ENCODE measurements at regions not wholly inside any gene's neighbourhood (a gene's known extent, or its start where the extent isn't known, plus 50 kb on each side); places are given as distances from the start of the nearest gene placed in this dataset.

- Histone ChIP-seq H3K4me3 (no peak overlapping the region), H3F3A (ENCODE audit: insufficient read depth) (no peaks in the 10 kb centered on the region), H3K9ac (no peak overlapping the region), H3K9me2 (ENCODE audit: insufficient read depth) (no peaks in the 10 kb centered on the region), H3K9me3 (ENCODE audit: low read depth) (no peaks in the 10 kb centered on the region), H3K27ac (no peak overlapping the region), H3K27me3 (replicated peaks; ENCODE audit: insufficient read depth) (no peaks in the 10 kb centered on the region), H3K36me3 (ENCODE audit: low read depth) (no peaks in the 10 kb centered on the region), H3K79me2 (ENCODE audit: insufficient read depth) (no peaks in the 10 kb centered on the region), H3K4me2 (ENCODE audit: unreplicated experiment) (no peak overlapping the region), H4K20me1 (ENCODE audit: insufficient read depth) (no peaks in the 10 kb centered on the region), H2AFZ (no peak overlapping the region), H3K4me1 (ENCODE audit: insufficient read depth) (no peaks in the 10 kb centered on the region)
- DNase-seq = no peak
- TF ChIP-seq EZH2phosphoT487 (IDR thresholded peaks at IDR 0.05; ENCODE audit: insufficient read depth, low read depth) (no peak), EZH2 (IDR thresholded peaks at IDR 0.05; ENCODE audit: insufficient read depth, poor library complexity, severe bottlenecking) (no peak)
- in situ Hi-C loops (cut with MboI) = no loop called here
- WGBS, 2 experiments (ENCODE audit: low coverage in 1 of 2, low lambda C conversion rate in 2 of 2, missing lambda C conversion rate in 2 of 2) = 28 to 34% methylated on average over 6 of the region's 6 CpGs
Observed at GRCh38 chr14:98415766-98416165, 856.2 kb downstream of the BCL11B start.

- Histone ChIP-seq H3K27ac (no peak overlapping the region), H3K79me2 (ENCODE audit: insufficient read depth) (no peaks in the 10 kb centered on the region), H3K9ac (no peak overlapping the region), H4K20me1 (ENCODE audit: insufficient read depth) (no peaks in the 10 kb centered on the region), H3K36me3 (ENCODE audit: low read depth) (no peaks in the 10 kb centered on the region), H3K4me3 (no peak overlapping the region), H3K27me3 (replicated peaks; ENCODE audit: insufficient read depth) (no peaks in the 10 kb centered on the region), H3K4me2 (ENCODE audit: unreplicated experiment) (no peak overlapping the region), H3K4me1 (ENCODE audit: insufficient read depth) (no peaks in the 10 kb centered on the region), H3K9me3 (ENCODE audit: low read depth) (no peaks in the 10 kb centered on the region), H3F3A (ENCODE audit: insufficient read depth) (no peaks in the 10 kb centered on the region), H2AFZ (no peak overlapping the region), H3K9me2 (ENCODE audit: insufficient read depth) (no peaks in the 10 kb centered on the region)
- DNase-seq = no peak
- in situ Hi-C loops (cut with MboI) = no loop called here
- no peak for TF ChIP-seq EZH2phosphoT487 (IDR thresholded peaks at IDR 0.05; ENCODE audit: insufficient read depth, low read depth)
- no peak for TF ChIP-seq EZH2 (IDR thresholded peaks at IDR 0.05; ENCODE audit: insufficient read depth, poor library complexity, severe bottlenecking)
- WGBS, 2 experiments (ENCODE audit: low coverage in 1 of 2, low lambda C conversion rate in 2 of 2, missing lambda C conversion rate in 2 of 2) = 57 to 58% methylated on average over 15 of the region's 15 CpGs
Observed at GRCh38 chr14:98417001-98417400, 855.0 kb downstream of the BCL11B start.

GRCh38 chr14:98428483-98428994 lies 843.5 kb downstream of the BCL11B start:
- DNase-seq = no peak
- Histone ChIP-seq H3K36me3 (ENCODE audit: low read depth) (no peaks in the 10 kb centered on the region), H3K9ac (no peak overlapping the region), H3K27me3 (replicated peaks; ENCODE audit: insufficient read depth) (no peaks in the 10 kb centered on the region), H3K4me3 (no peak overlapping the region), H3K4me1 (ENCODE audit: insufficient read depth) (no peaks in the 10 kb centered on the region), H3K79me2 (ENCODE audit: insufficient read depth) (no peaks in the 10 kb centered on the region), H3K9me2 (ENCODE audit: insufficient read depth) (no peaks in the 10 kb centered on the region), H3F3A (ENCODE audit: insufficient read depth) (no peaks in the 10 kb centered on the region), H4K20me1 (ENCODE audit: insufficient read depth) (no peaks in the 10 kb centered on the region), H3K4me2 (ENCODE audit: unreplicated experiment) (no peak overlapping the region), H3K27ac (no peak overlapping the region), H2AFZ (no peak overlapping the region), H3K9me3 (ENCODE audit: low read depth) (no peaks in the 10 kb centered on the region)
- WGBS, 2 experiments (ENCODE audit: low coverage in 1 of 2, low lambda C conversion rate in 2 of 2, missing lambda C conversion rate in 2 of 2) = 23 to 28% methylated on average over 2 of the region's 2 CpGs
- TF ChIP-seq EZH2phosphoT487 (IDR thresholded peaks at IDR 0.05; ENCODE audit: insufficient read depth, low read depth) (no peak), EZH2 (IDR thresholded peaks at IDR 0.05; ENCODE audit: insufficient read depth, poor library complexity, severe bottlenecking) (no peak)
- in situ Hi-C loops (cut with MboI) = no loop called here

GRCh38 chr14:98433436-98433835 lies 838.6 kb downstream of the BCL11B start:
- Histone ChIP-seq H3K27ac (no peak overlapping the region), H4K20me1 (ENCODE audit: insufficient read depth) (no peaks in the 10 kb centered on the region), H3F3A (ENCODE audit: insufficient read depth) (no peaks in the 10 kb centered on the region), H3K4me3 (no peak overlapping the region), H3K4me1 (ENCODE audit: insufficient read depth) (no peaks in the 10 kb centered on the region), H3K9ac (no peak overlapping the region), H3K36me3 (ENCODE audit: low read depth) (no peaks in the 10 kb centered on the region), H3K9me3 (ENCODE audit: low read depth) (peaks cover 3% of the 10 kb centered on the region), H3K4me2 (ENCODE audit: unreplicated experiment) (no peak overlapping the region), H3K27me3 (replicated peaks; ENCODE audit: insufficient read depth) (no peaks in the 10 kb centered on the region), H3K9me2 (ENCODE audit: insufficient read depth) (no peaks in the 10 kb centered on the region), H2AFZ (no peak overlapping the region), H3K79me2 (ENCODE audit: insufficient read depth) (no peaks in the 10 kb centered on the region)
- TF ChIP-seq EZH2 (IDR thresholded peaks at IDR 0.05; ENCODE audit: insufficient read depth, poor library complexity, severe bottlenecking) (no peak), EZH2phosphoT487 (IDR thresholded peaks at IDR 0.05; ENCODE audit: insufficient read depth, low read depth) (no peak)
- 3 to 7% methylated on average over 4 of the region's 4 CpGs for WGBS, 2 experiments (ENCODE audit: low coverage in 1 of 2, low lambda C conversion rate in 2 of 2, missing lambda C conversion rate in 2 of 2)
- in situ Hi-C loops (cut with MboI) = no loop called here
- DNase-seq = no peak

DNA sequence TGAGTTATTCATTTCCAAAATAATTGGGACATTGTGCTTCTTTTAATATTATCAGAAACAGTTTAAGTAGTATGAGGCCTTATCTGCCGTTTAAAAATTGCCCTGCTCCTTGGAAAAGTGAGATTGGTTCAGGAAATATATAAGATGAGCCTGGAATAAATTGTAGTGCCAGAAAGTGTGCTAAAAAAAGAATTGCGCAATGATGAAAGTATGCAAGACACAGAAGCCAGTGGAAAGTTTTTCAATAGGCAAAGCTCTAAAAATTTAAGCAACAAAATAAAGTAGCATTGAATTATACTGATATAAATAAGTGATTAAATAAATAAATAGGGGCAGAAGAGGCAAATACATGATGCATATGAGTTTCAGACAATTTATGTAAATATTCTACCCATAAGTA lies 834.9 kb downstream of the BCL11B start:
- DNase-seq = no peak
- Histone ChIP-seq H3K4me1 (ENCODE audit: insufficient read depth) (no peaks in the 10 kb centered on the region), H3K79me2 (ENCODE audit: insufficient read depth) (no peaks in the 10 kb centered on the region), H2AFZ (no peak overlapping the region), H3K4me2 (ENCODE audit: unreplicated experiment) (no peak overlapping the region), H3K9ac (no peak overlapping the region), H3K36me3 (ENCODE audit: low read depth) (no peaks in the 10 kb centered on the region), H3K27ac (no peak overlapping the region), H3K4me3 (no peak overlapping the region), H4K20me1 (ENCODE audit: insufficient read depth) (no peaks in the 10 kb centered on the region), H3F3A (ENCODE audit: insufficient read depth) (no peaks in the 10 kb centered on the region), H3K9me3 (ENCODE audit: low read depth) (peaks cover 3% of the 10 kb centered on the region), H3K9me2 (ENCODE audit: insufficient read depth) (no peaks in the 10 kb centered on the region), H3K27me3 (replicated peaks; ENCODE audit: insufficient read depth) (no peaks in the 10 kb centered on the region)
- TF ChIP-seq EZH2 (IDR thresholded peaks at IDR 0.05; ENCODE audit: insufficient read depth, poor library complexity, severe bottlenecking) = no peak
- no peak for TF ChIP-seq EZH2phosphoT487 (IDR thresholded peaks at IDR 0.05; ENCODE audit: insufficient read depth, low read depth)
- WGBS, 2 experiments (ENCODE audit: low coverage in 1 of 2, low lambda C conversion rate in 2 of 2, missing lambda C conversion rate in 2 of 2) = 35 to 49% methylated on average over 2 of the region's 2 CpGs
- in situ Hi-C loops (cut with MboI) = no loop called here

Data from GM23248 (cell line).